Skin of body (tissue), 1 donor: ENCODE measurements at regions not wholly inside any gene's neighbourhood (a gene's known extent, or its start where the extent isn't known, plus 50 kb on each side); places are given as distances from the start of the nearest gene placed in this dataset.
A peak's percentile ranks its signal among the peaks of the same experiment; 100 is the strongest.
"Not testable (repeated sequence)": the region's sequence is repeated elsewhere in the genome, so short reads cannot be mapped to it uniquely, and the experiment has no call there.

ENCODE experiments used
- DNase-seq: peaks from one replicate; lab custom pipeline; 2025; lab: John Stamatoyannopoulos, UW

DNA sequence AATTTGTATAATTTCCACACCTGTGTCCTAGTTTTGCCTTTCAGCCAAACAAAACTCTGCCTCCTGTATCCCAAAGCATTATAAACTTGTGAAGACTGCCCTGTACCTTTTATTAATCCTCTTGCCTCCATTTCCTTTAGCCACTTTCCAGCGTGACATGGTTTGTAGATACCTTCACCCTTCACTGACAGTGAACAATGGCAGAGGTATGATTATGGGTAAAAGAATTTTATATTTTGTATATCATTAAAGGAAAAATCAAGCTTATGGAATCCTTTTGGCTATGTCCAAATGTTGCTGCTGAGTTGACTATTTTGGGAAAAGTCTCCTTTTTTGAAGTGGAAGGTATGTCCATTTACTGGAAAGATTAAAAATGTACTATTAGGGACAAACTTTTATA lies 251.7 kb downstream of the HNMT start:
- no peak for DNase-seq

DNA sequence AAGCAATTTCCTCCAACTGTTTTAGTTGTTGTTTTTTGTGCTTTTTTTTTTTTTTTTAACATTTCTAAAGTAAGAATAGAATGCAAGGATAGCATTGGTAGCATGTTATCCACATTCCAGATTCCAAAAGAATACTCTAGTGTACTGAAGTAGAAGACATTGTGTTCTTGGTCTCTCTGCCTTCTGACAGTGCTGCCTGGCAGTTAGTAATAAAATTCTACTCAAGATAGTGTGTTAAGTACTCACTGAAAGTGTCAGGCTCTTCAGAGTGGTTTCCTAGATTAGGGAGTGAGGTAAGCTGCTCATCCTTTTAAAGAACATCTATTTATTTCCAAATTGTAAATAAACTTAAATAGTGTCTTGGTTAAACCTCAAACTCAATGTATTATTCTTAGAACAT lies 253.7 kb downstream of the HNMT start:
- DNase-seq = no peak

DNA sequence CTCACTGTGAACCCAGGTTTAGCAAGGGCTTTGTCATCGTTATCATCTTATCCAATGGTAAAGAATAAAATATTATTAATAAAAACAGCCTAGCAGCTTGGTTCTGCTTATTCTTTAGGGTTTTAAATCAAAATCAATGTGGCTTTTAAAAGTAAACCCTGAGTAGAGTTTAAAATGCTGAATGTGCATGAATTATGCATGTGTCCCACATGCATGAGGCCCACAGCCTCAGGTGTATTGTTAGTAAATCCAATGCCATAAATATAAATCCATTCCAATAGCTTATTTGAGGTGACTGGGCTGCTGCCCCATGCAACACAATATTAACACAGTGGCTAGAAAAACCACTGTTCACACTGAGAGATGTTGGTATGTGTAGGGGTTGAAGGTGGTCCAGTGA lies 254.1 kb downstream of the HNMT start:
- DNase-seq = no peak

DNA sequence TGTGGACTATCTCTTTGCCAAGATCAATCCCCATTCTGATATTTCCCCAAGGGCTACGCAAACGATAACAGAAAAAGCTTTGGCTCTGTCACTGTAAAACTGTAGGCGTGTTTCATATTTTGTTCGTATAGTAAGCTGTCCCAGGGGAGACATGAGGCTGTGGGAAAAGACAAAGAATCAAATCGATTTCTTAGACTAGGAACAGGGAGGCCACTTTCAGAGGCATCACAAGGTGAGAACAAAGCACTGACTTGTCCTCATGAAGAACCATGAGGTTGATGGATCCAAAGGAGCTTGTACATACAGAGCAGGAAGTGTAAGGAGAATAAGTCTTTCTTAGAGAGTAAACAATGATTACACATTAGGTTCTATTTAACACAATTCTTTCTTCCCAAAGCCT lies 255.7 kb downstream of the HNMT start:
- DNase-seq = no peak

DNA sequence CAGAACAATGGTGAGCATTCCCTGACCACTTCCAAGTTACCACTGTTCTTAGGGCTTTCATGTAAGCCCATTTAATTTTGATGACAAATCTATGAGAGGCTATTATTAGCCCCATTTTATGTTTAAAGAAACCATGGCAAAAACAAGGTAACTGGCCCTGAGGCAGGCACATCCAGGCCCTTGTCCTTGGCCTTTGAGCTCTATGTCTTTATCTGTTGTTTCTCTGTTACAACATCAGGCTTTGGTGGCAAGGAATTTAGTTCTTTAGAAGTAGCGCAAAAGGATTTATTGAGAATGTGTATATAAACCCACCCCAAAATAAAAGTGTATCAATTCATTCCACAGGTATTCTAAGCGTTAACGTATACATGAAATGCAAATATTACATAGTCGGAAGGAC lies 257.1 kb downstream of the HNMT start:
- no peak for DNase-seq

DNA sequence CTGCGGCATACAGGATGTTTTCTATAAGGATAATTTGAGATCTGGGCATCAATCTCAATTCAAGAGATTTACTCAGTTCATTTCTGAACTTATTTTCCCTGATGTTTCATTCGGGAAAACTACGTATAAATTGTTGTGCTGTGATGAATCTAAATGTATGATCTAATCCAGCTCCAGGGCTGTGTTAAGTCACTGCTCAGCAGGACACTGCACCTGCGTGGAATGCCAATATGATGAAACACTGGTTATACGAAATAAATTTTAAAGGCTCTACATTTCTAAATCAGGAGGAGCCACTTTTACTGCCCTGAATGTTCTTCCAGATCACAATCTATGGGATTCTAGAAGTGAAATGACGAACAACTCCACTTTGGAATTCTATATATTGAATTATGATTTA lies 259.0 kb downstream of the HNMT start:
- no peak for DNase-seq

DNA sequence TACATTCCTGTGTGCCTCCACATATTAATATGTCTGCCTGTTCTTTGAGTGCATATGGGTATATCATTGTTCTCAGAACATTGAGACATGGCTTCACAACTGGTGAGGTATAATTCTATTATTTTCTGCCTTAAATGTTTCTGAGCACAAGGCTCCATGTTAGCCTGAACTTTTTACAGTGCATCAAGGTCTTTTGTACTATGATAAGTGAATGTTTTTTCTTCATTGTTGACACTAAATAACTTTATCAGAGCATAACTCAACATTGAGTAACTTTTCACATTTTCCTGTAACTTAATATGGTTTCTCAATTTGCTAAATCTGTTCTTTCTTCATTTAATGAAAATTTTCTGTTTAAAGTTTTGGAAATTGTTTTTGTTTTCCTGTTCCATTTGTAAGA lies 262.9 kb downstream of the HNMT start:
- DNase-seq = no peak

DNA sequence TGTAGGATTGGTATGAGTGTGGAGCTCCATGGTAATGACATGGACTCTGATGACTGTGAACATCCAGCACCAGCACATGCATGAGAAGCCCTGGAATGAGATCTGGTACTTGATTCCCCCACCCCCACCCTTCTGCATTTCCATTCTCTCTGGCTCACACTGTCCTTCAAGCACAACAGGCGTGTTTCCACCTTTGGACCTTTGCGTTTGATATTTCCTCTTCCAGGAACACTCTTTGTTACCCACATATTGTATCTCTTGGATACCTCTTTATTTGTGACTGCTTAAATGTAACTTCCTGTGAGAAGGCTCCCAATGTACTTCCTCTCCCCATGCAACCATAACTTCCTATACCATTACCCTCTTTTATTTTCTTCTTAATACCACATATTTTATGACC lies 263.8 kb downstream of the HNMT start:
- DNase-seq = no peak

DNA sequence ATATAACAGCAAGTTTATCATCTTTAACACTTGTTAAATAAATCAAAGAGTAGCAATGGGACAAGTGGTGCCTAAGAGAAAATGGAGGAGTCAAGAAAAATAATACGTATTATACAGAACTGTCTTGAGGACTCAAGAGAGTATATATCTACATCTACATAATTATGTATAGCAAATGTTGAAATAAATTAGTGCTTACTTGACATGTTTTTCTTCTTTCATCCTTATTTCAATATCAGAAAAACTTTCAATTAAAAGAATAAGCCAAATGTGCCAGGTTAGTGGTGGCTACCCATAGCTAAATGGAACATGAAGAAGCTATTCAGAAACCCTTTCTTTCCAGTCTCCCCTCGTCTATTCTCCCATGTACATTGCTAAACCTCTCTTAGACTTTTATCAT lies 267.3 kb upstream of the SPOPL start:
- DNase-seq = no peak

DNA sequence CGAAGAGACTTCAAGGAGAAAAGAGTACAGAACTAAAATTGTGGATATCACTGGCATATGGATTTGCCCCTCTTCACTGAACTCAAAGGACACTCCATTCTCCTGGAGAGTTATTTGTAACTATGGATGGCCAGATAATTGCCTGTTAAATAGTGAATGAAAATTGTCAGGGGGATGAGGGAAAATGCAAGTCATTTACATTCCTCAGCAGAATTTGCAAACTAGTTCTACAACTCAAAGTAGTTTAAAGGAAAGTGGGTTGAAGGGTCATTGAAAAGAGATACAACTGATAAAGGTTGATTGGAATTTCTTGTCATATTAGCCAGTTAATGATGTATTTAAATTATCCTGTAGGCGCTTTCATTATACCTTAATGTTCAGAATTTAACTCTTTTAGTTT lies 266.5 kb upstream of the SPOPL start:
- DNase-seq = no peak

DNA sequence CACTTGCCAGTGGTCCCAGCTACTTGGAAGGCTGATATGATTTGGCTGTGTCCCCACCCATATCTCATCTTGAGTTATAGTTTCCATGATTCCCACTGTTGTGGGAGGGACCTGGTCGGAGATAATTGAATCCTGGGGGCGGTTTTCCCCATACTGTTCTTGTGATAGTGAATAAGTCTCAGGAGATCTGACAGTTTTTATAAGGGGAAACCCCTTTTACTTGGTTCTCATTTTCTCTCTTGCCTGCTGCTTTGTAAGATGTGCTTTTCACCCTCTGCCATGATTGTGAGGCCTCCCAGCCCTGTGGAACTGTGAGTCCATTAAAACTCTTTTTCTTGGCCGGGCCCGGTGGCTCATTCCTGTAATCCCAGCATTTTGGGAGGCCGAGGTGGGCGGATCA lies 265.4 kb upstream of the SPOPL start:
- no peak for DNase-seq

DNA sequence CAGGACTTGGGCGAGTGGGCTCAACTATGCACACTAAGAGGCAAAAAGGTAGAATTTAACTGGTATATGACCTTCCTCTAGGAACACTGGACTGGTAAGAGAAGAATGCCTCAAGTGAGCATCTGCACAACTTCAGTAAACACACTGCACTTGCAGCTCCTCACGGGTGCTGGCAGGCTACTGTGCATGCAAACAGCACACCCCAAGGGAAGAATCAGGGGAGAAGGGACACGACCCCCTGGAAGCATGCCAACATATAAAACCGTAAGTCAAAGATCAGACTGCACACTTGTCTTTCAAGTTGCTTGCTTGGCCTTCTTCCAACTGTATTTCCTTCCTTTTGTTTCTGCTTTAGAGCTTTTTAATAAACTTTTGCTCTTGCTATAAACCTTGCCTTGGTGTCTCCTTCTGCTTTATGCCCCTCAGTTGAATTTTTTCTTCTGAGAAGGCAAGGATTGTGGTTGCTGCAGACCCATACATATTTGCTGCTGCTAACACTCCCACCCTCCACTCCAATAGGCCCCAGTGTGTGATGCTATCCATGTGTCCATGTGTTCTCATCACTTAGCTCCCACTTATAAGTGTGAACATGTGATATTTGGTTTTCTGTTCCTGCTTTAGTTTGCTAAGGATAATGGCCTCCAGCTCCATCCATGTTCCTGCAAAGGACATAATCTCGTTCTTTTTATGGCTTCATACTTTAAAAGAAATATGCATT lies 263.7 kb upstream of the SPOPL start:
- DNase-seq = no peak

DNA sequence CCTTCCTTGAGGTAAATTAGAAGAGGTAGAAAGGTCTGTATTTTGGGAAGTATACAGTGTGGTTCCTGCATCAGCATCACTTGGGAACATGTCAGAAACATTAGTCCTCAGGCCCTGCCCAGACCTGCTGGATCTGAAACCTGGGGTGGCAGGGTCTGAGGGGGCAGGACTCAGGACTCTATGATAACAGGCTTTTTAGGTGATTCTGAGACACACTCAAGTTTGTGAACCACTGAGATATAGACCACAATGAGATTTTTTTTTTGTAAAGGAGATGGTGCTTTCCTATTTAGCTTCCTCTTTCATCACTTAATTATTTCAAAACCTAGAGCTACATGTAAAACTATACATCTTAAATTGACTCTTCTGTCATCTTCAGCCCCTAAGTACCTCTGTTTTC lies 262.7 kb upstream of the SPOPL start:
- DNase-seq = no peak

DNA sequence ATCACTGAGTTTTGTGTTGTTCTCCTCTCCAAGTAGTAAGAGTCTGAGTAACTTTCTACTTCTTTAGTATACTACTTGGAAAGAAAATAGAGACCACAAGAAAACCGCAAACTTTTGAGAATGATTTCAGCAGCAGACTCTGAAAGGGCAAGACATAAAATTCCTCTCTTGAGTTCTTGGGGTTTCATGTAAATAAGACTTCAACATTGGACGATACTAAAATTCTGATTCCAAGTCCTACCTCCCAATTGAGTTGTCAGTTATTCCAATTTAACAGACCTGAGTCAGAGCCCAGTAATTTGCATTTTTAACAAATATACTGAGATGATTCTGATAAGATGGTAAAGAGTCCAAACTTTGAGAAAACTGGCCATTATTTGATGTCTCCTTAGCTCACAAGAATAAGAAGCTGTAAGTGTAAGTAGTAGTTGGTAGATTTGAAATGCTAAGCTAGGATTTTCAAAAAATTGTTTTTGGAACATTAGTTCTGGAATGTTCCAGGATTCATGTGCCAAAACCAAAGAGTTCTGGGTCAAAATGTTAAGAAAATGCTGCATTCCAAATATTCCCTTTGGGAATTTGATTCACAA lies 261.6 kb upstream of the SPOPL start:
- peak; percentile 4 for DNase-seq

DNA sequence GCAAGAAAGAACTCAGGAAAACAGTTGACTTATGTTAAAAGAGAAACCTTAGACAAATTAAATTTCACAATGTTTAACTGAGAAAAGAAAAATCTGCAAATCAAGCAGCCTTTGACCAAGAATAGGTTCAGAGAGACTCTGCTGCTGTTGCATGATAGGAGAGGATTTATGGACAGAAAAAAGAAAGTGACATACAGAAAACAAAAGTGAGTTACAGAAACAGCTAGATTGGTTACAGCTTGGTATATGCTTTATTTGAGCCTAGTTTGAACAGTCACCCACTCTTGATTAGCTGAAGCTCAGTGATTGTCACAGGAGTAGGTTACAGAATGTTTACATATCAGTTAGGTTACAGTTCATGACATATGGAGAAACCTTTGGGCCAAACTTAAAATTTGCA lies 258.2 kb upstream of the SPOPL start:
- no peak for DNase-seq

DNA sequence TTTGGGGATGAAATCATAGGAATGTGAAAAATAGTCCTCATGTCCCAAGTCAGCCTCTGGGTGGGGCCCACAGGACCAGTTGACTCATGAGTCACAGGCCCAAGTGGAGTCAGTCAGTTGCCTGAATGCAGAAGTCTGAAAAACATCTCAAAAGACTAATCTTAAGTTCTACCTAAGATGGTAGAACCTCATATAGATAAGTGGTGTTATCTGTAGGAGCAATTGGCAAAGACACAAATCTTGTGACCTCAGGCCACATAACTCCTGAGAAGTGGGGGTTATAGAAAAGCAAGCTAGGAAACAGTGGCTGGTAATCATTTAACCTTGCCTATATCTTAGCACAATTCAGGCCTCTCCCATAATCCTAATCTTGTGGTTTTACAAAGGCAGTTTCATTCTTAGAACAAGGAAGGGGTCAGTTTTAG lies 257.1 kb upstream of the SPOPL start:
- DNase-seq = no peak

DNA sequence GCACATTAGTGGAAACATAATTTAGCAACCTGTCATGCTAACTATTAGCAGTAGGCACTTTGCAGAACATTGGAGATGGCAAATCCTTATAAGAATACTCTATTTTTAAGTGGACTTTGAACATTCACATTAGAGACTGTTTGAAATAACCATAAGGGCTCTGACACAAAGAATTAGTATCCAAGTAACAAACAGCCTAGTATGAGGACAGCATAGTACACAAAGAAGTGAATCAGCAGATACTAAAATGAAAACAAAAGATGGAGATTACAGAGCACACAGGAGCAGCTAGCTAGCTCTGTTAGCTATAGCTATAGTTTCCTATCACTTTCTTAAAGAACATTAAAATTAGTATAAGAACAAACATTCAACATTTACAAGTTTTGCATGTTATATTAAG lies 256.3 kb upstream of the SPOPL start:
- DNase-seq = no peak

DNA sequence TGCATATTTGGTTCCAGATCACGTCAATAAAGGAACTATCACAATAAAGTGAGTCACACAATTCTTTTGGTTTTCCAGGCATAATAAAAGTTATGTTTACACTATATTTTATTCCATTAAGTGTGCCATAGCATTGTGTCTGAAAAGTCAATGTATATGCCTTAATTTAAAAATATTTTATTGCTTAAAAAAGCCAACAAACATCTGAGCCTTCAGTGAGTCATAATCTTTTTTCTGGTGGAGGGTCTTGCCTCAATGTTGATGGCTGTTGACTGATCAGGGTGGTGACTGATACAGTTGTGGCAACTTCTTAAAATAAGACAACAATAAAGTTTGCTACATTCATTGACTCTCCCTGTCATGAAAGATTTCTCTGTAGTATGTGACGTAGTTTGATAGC lies 254.3 kb upstream of the SPOPL start:
- no peak for DNase-seq

DNA sequence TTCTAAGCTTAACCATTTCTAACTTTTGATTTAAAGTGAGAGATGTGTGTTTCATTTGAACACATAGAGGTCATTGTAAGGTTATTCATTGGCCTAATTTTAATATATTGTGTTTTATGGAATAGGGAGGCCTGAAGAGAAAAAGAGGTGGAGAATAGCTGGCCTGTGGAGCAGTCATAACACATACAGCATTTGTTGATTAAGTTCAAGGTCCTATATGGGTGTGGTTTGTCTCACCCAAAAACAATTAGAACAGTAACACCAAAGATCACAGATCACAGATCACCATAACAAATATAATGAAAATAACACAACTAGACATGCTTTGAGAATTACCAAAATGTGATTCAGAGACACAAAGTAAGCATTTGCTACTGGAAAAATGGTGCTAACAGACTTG lies 252.4 kb upstream of the SPOPL start:
- DNase-seq = no peak

DNA sequence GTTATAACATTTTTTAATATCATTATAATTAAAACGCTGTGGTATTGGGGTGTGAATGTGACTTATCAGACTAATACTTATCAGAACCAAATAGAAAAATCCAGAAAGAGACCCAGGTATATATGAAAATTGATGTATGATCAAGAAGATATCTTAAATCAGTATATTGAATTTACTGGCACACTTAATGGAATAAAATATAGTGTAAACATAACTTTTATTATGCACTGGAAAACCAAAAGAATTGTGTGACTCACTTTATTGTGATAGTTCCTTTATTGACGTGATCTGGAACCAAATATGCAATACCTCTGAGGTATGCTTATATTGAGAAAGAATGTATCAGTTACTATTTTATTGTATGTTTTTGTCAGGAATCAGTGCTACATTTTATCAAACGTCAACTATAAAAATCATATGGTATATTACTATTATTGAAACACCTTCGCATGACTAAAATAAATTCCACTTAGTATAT lies 250.7 kb upstream of the SPOPL start:
- not testable (repeated sequence) for DNase-seq

DNA sequence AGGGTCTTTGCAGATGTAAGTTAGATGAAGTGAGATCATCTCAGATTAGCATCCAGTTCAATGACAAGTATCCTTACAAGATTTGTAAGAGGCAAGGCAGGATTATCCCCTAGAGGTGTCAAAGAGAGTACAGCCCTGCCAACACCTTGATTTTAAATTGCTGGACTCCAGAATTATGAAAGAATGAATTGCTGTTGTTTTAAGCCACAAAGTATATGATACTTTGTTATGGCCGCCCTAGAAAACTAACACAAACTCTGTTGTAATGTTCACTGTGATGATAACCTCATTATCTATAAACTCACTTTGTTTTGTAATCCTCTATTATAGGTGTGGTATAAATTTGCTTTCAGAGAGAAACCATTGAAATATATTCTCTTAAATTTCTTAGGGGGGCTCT lies 249.0 kb upstream of the SPOPL start:
- DNase-seq = no peak

DNA sequence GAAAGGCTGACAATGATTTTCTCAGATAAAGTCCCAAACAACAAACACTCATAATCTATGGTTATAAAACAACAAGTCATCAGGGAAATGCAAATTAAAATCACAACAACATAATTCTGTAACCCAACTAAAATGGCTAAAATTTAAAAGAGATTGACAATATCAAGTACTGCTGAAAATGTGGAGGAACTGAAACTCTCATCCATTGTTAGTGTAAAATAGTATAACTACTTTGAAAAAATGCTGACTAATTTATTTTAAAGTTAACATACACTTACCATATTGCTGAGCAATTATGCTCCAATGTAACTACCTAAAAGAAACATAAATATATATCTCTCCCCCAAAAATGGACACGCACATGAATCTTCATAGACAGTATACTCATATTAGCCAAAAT lies 245.9 kb upstream of the SPOPL start:
- DNase-seq = no peak

DNA sequence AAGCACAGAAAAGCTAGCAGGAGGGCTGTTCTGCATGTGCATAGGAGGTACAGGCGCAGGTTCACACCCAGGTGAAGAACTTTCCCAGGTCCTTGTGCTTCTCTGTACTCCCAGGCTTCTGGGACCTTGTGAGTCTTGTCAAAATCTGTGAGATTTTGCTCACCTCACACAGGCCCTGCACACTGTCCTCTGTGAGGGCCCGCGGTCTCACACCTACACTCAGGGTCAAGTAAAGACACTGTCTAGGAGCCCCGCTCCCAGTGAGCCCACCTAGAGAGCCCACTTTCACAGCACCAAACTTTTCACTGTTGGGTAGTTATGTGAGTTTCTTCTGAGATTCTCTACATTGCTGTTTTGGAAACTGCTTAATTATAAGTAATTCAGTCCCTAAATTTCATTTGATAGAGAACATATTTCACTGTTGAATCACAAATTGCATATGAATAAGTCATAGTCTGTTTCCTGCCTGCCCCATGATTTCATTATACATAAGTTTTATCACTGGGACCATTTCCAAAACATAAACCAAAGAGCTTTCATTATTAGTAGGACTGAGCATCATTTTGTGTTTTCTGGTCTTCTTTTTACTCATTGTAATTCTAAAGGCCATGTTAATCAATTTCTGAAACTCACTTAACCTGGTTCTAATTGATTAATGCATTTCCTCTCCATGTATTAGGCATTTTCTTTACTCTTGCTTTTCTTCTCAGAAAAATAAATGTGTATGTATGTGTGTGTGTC lies 234.2 kb upstream of the SPOPL start:
- DNase-seq = peak; percentile 1
